HG02973 (cell line): ENCODE measurements at regions not wholly inside any gene's neighbourhood (a gene's known extent, or its start where the extent isn't known, plus 50 kb on each side); places are given as distances from the start of the nearest gene placed in this dataset.

Experiments
- ATAC-seq: cut with Tn5 transposase; IDR thresholded peaks from one replicate; pipeline ENCODE4 v1.9.1; 2021; ENCODE audit warnings: moderate library complexity; ENCODE audit not compliant: unreplicated experiment

GRCh38 chrX:11952176-11952720 is 186.0 kb upstream of the FRMPD4 start:
- no peak for ATAC-seq

- ATAC-seq = no peak
Observed at GRCh38 chrX:11953615-11954014, 184.7 kb upstream of the FRMPD4 start.

DNA sequence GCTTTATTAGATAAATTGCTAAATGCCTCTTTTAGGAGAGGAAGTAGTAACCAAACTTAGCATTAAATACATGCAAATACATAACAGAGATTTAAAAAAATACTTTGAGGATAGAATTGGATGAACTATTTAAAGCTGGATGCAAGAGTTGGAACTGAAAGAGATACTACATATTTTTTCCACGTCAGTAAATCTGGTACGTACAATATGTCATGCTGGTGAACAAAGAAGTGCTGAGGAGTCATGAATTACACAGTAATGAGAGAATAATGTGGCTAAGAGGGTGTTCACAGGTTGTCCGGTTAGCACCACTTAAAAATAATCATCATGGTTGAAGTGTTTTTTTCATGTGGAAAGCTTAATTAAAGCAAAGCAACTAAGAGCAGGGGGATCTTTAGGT is 184.1 kb upstream of the FRMPD4 start:
- ATAC-seq = no peak

DNA sequence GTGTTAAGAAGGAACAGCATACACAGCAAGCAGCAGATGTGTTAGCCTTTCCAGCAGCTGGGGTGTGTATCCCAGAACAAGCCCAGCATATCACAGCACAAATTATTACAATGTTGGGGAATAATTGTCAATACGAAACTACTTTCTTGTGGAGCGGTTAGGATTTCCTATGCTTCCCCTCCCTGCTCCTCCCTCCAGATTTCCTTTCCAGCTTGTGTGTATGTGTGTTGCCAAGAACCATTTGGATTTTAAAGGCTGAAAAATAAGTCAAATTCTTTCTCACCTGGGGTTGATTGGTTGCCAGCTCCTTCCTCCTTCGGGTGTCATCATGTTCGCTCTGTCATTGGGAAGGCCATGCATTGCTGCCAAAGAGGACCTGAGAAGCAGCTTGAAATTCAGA is 178.2 kb upstream of the FRMPD4 start:
- no peak for ATAC-seq

GRCh38 chrX:11965436-11965835 is 172.8 kb upstream of the FRMPD4 start:
- no peak for ATAC-seq

- ATAC-seq = no peak
Observed at GRCh38 chrX:11967986-11968869, 170.0 kb upstream of the FRMPD4 start.

DNA sequence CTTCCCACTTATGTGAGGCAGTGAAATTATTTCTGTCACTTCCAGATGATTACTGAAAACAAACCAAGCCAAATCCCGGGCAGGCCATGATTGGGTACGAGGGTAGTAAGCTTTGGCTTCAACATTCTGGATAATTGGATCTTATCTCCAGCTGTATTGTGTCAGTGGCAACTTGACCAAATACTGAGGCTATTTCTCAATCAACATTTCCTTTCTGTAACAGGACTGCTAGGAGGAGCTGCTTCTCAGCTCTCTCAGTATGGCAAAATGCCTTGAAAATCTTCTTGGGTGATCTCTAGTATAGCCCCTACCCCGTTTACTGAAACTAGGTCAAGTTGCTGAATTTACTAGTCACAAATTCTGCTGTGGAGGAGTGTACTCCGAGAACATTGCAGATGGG is 169.3 kb upstream of the FRMPD4 start:
- no peak for ATAC-seq

GRCh38 chrX:11970578-11971359 is 167.5 kb upstream of the FRMPD4 start:
- no peak for ATAC-seq

GRCh38 chrX:11976663-11977062 is 161.6 kb upstream of the FRMPD4 start:
- ATAC-seq = no peak

GRCh38 chrX:11992271-11992670 is 146.0 kb upstream of the FRMPD4 start:
- no peak for ATAC-seq

DNA sequence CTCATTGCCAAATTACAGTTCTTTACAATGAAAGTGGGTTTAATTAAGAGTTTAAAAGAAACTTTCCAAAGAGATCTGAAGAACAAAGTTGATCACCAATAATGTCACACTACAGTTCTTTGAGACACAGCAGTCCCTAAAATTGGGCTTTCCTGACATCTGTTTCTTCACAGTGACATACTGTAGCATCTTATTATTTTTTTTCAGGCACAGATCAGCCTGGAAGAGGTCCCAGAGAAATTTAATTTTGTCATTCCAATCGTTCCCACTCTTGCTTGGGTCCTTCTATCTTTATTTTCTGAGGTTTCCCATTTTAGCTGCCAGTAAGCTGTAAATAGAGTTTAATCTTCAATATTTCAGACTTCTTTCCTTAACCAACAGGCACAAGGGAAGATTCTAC is 143.1 kb upstream of the FRMPD4 start:
- no peak for ATAC-seq

- no peak for ATAC-seq
Observed at GRCh38 chrX:11996810-11997209, 141.5 kb upstream of the FRMPD4 start.

DNA sequence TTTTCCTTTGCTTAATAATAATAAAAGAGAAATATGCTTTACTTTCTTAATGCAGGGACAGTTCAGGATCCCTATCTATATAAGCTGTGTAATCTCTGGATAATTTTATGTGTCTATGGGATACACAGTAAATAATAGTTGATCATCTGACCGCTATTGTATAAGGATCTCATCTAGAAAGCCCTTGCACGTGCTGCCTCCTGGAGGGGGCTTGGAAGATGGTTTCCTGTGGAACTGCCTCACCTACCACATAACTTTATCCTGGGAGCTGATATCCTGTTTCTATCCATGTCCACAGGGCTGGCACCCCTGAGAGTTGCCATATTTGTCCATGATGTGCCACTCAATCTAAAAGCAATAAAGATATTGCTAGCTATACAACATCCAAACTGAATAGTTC is 139.3 kb upstream of the FRMPD4 start:
- no peak for ATAC-seq

- ATAC-seq = no peak
Observed at GRCh38 chrX:12002876-12003275, 135.4 kb upstream of the FRMPD4 start.

DNA sequence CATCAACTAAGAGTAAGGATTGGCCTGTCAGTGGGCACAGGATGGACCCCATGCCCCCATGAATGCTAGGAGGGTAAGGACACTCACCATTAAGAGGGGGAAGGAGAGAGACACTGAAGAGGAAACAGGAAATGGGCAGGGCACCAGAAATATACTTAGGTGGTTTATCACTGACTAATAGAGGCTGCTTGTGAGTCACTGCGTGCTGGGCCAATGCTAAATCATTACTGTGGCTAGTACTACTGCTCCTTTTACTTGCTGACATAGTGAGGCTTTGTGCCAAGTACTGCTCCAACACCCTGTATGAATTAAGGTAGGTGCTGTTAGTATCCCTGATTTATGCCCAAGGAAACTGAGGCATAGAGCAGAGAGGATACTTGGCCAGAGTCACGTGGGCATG is 130.4 kb upstream of the FRMPD4 start:
- ATAC-seq = no peak

DNA sequence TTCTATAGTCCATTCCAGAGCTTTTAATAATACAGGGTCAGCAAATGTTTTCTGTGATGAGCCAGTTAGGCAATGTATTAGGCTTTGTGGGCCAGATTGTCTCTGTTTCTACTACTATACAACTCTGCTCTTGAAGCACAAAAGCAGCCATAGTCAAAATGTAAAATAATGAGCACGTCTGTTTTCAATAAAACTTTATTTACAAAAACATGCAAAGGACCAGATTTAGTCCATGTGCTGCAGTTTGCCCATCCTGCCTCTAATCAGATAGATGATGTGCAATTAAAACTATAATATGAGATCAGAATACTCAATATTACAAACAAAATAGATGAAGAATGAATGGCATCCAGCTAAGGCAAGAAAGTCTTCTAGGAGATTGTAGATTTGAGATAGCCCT is 127.8 kb upstream of the FRMPD4 start:
- no peak for ATAC-seq

GRCh38 chrX:12011075-12011474 is 127.2 kb upstream of the FRMPD4 start:
- ATAC-seq = no peak

GRCh38 chrX:12013211-12013618 is 125.1 kb upstream of the FRMPD4 start:
- ATAC-seq = no peak

DNA sequence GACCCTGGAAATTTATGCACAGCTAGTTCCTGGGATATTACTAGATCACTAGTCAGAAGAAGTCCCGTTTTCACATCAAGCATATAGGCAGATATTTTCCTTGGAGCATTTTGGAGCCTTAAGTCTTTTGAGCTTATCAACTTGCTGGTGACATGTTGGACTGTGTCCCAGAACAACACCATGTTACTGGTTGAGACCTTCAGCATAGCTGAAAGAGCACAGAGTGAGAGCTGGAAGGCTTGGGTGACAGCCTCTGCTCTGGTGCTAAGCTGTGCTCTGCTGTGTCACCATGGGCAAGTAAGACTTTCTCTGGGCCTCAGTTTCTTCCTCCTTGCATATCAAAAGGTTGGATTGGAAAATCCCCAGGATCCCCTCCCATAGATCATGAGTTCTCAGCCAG is 116.6 kb upstream of the FRMPD4 start:
- ATAC-seq = no peak

DNA sequence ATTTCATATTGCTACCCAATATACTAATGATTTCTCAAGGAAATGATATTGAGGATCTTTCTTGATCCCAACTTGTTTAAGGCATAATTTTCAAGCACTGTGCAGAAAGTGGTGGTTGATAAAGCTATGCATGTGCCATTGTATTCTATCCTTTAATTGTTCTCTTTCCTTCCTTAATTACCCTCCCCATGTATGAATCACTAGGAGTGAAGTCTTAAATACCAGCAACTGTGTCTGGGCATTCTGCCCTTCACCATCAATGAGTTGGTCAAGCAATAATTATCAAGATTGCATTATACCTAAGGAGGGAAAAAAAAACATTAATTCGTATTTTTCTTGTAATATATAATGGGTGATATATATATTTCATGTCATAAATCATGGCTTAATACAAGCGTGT is 111.8 kb upstream of the FRMPD4 start:
- no peak for ATAC-seq

DNA sequence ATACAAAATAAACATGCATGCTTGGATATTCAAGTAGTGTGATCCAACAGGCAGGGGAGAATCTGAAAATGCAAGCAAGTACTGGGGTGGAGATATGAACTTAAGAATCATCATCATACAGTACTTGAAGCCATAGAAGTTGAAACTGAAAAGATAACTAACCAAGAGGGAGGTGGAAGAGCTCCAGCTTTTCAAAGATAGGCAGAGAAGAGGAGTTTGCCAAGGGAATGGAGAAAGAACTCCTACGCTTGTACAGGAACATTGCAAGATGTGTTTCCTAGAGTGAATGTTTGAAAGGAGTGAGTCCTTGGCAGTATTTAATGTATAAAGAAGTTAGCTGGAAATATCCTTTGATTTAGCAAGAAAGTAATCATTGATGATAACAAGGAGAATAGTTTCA is 106.2 kb upstream of the FRMPD4 start:
- ATAC-seq = no peak

DNA sequence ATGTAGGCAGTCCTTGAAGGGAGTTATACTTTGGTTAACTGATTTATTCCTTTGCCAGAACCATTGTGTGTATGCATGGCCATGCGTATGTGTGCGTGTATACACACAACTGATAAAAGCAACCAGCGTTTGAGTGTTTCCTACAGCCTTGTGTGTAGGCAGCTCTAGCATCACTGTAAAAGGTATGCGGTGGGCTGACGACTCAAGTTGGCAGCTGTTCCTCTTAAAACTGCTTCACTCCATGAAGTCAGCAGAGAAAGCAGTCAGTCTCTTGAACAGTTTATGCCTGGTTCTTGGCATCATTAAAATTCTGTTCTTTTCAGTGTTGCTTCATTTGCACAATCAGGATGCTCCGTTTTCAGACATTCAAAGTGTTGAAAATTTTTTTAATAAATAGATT is 103.5 kb upstream of the FRMPD4 start:
- ATAC-seq = no peak
